Kidney (tissue), 10 donors: ENCODE measurements at regions not wholly inside any gene's neighbourhood (a gene's known extent, or its start where the extent isn't known, plus 50 kb on each side); places are given as distances from the start of the nearest gene placed in this dataset.
"Not testable (repeated sequence)": the region's sequence is repeated elsewhere in the genome, so short reads cannot be mapped to it uniquely, and the experiment has no call there.

Experiments used
- DNase-seq, 5 donors: peaks; one replicate each; pipeline ENCODE4 v3.0.0-alpha.2; 2013 to 2020
- FAIRE-seq: peaks from 2 replicates; lab custom pipeline; 2012; peaks lifted over from hg19 to GRCh38; lab: Jason Lieb, UNC
- H3K27ac ChIP-seq, 2 donors: one replicate each; pipeline ENCODE4 v1.7.0; 2013; ENCODE audit warnings: low read depth in 2 of 2, low read length in 2 of 2, inconsistent platforms in 1 of 2
- H3K27me3 ChIP-seq: one replicate; pipeline ENCODE4 v1.7.1; 2013; ENCODE audit warnings: low read length, inconsistent platforms; ENCODE audit not compliant: control insufficient read depth, insufficient read depth
- H3K36me3 ChIP-seq, 3 donors: one replicate each; pipeline versions ENCODE4 v1.7.0 to v1.7.1; 2013; ENCODE audit warnings: low read length in 3 of 3, control low read depth in 1 of 3, inconsistent platforms in 1 of 3; ENCODE audit not compliant: insufficient read depth in 3 of 3, control insufficient read depth in 2 of 3
- H3K4me1 ChIP-seq, 3 donors: one replicate each; pipeline versions ENCODE4 v1.7.0 to v1.7.1; 2013; ENCODE audit warnings: low read length in 3 of 3, inconsistent platforms in 1 of 3, low read depth in 1 of 3; ENCODE audit not compliant: control insufficient read depth in 2 of 3, insufficient read depth in 2 of 3
- H3K4me3 ChIP-seq, 3 donors: one replicate each; pipeline versions ENCODE4 v1.7.0 to v1.8.1; 2013; ENCODE audit warnings: low read length in 3 of 3, control low read depth in 1 of 3, inconsistent platforms in 1 of 3
- H3K9ac ChIP-seq, 3 donors: one replicate each; pipeline versions ENCODE4 v1.7.0 to v1.7.1; 2013; ENCODE audit warnings: low read length in 3 of 3, control low read depth in 1 of 3, inconsistent platforms in 1 of 3
- H3K9me3 ChIP-seq, 3 donors: one replicate each; pipeline versions ENCODE4 v1.7.0 to v1.7.1; 2013; ENCODE audit warnings: low read length in 3 of 3, control low read depth in 1 of 3, inconsistent platforms in 1 of 3; ENCODE audit not compliant: control insufficient read depth in 2 of 3, insufficient read depth in 1 of 3
- intact Hi-C: fragments of 100-400 bp; cut with DNase I; formaldehyde crosslinking; loops from one replicate; pipeline ENCODE4 v1.11.1; 2022
- donor health status: control.
- donor health status: control.
- donor health status: DM: yes; HTN: yes; CAD: no.
- donor health status: Normal renal cell carcinoma (clear cell type).

DNA sequence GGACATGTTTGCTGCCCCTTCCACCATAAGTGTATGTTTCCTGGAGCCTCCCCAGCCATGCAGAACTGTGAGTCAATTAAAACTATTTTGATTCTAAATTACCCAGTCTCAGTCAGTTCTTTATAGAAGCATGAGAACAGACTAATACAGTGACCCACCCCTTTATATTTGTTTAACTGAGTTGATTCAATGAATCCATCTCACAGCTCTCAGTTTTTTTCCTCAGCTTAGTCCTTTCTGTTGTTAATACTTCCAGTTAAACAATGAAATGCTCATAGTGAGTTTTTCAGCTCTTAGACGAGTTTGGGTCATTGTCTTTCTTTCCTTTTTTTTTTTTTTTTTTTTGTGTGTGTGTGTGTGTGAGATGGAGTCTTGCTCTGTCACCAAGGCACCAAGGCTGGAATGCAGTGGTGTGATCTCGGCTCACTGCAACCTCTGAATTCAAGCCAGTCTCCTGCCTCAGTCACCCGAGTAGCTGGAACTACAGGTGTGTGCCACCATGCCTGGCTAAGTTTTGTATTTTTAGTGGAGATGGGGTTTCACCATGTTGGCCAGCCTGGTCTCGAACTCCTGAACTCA is 627.4 kb downstream of the SPATA31A7 start:
- FAIRE-seq, H3K9ac ChIP-seq, H3K4me1 ChIP-seq, H3K4me3 ChIP-seq, DNase-seq, H3K36me3 ChIP-seq, H3K9me3 ChIP-seq, H3K27me3 ChIP-seq, intact Hi-C loops, H3K27ac ChIP-seq: not testable (repeated sequence)

DNA sequence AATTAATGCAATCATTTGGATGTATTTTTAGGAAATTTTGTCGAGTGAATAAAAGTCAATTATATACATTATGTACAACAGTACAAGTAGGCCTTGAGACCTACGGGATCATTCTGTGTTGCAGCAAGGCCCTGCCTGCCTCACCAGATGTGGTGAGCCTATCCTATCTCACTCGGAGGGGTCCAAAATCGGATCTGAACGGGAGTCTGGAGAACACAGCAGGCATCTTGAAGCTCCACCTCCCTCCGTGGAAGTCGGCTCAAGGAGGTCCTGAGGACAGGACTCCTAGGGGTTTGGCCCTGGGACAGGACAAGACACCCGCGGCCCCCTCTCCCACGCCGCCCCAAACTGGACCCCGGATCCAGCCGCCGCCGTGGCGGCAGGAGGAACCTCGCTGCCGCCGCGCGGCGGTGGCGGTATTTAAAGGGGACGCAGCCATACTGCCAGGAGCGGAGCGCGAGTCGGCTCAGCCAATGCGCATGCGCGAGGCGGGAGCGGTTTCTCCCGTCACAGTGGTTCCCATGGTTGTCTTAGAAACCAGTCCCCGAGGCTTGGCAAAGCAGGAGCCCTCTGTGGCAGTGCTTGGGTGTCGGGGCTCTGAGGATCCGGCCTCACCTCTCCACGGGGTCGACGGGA is 663.9 kb downstream of the SPATA31A7 start:
- H3K4me3 ChIP-seq, H3K36me3 ChIP-seq, H3K4me1 ChIP-seq, intact Hi-C loops, H3K27me3 ChIP-seq, FAIRE-seq, H3K27ac ChIP-seq, H3K9ac ChIP-seq, H3K9me3 ChIP-seq: not testable (repeated sequence)
- DNase-seq, result peak in 1 of 5 donors; percentile 96

DNA sequence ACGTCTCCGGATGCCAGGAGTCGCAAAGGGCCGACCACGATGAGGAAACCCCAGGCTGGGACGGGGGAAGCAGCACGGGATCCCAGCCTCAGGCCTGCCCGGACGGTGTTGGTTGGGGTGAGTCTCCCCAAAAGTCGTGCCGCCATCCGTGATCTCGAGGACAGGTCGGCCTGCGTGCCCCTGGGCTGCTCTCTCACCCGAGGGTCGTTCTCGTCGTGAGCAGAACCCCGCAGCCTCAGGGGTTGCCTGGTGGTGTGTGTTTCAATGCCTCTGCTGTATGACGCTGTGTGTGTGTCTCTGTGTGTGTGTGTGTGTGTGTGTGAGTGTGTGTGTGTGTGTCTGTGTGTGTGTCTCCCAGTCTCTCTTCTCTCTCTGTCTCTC is 664.4 kb downstream of the SPATA31A7 start:
- H3K4me3 ChIP-seq, H3K9me3 ChIP-seq, H3K27ac ChIP-seq, H3K4me1 ChIP-seq, H3K9ac ChIP-seq, H3K36me3 ChIP-seq, FAIRE-seq, intact Hi-C loops, H3K27me3 ChIP-seq: not testable (repeated sequence)
- peak in 1 of 5 donors; percentile 35 for DNase-seq

DNA sequence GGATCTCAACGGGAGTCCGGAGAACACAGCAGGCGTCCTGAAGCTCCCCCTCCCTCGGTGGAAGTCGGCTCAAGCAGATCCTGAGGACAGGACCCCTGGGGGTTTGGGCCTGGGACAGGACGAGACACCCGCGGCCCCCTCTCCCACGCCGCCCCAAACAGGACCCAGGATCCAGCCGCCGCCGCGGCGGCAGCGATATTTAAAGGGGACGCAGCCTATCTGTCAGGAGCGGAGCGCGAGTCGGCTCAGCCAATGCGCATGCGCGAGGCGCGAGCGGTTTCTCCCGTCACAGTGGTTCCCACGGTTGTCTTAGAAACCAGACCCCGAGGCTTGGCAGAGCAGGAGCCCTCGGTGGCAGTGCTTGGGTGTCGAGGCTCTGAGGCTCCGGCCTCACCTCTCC is 666.4 kb downstream of the SPATA31A7 start:
- H3K4me3 ChIP-seq, H3K27ac ChIP-seq, H3K36me3 ChIP-seq, DNase-seq, FAIRE-seq, H3K4me1 ChIP-seq, H3K9me3 ChIP-seq, H3K9ac ChIP-seq, H3K27me3 ChIP-seq, intact Hi-C loops: not testable (repeated sequence)

DNA sequence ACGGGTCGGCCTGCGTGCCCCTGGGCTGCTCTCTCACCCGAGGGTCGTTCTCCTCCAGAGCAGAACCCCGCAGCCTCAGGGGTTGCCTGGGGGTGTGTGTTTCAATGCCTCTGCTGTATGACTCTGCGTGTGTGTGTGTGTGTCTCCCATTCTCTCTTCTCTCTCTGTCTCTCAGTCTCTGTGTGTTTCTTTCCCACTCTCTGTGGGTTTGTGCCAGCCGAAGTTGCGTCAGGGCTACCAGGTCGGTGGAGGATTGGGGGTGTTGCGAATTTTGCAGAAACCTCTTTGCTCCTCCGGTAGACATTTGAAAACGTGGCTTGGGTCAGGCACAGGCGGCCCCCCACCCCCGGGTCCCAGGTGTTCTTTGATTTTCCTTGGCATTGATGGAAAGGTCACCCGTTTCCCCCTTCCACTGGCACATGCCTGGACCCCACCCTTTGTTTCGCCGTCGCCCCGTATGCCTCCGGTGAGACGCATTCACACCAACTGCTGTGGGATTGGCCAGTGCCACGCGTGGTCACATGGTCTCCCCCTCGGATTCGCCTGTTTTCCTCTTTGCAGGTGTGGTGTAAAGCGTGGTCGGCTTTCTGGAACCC is 667.1 kb downstream of the SPATA31A7 start:
- H3K27me3 ChIP-seq, intact Hi-C loops, H3K4me3 ChIP-seq, H3K27ac ChIP-seq, H3K9ac ChIP-seq, H3K9me3 ChIP-seq, H3K4me1 ChIP-seq, FAIRE-seq, H3K36me3 ChIP-seq: not testable (repeated sequence)
- peak in 1 of 5 donors; percentile 10 for DNase-seq

DNA sequence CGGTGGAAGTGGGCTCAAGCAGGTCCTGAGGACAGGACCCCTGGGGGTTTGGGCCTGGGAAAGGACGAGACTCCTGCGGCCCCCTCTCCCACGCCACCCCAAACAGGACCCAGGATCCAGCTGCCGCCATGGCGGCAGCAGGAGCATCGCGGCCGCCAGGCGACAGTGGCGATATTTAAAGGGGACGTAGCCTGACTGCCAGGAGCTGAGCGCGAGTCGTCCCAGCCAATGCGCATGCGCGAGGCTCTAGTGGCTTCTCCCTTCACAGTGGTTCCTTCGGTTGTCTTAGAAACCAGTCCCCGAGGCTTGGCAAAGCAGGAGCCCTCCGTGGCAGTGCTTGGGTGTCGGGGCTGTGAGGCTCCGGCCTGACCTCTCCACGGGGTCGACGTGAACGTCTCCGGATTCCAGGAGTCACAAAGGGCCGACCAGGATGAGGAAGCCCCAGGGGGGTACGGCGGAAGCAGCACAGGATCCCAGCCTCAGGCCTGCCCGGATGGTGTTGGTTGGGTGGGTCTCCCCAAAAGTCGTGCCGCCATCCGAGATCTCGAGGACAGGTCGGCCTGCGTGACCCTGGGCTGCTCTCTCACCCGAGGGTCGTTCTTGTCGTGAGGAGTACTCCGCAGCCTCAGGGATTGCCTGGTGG is 668.0 kb downstream of the SPATA31A7 start:
- FAIRE-seq, H3K4me3 ChIP-seq, H3K9me3 ChIP-seq, intact Hi-C loops, H3K4me1 ChIP-seq, H3K27me3 ChIP-seq, H3K27ac ChIP-seq, H3K9ac ChIP-seq, DNase-seq, H3K36me3 ChIP-seq: not testable (repeated sequence)

DNA sequence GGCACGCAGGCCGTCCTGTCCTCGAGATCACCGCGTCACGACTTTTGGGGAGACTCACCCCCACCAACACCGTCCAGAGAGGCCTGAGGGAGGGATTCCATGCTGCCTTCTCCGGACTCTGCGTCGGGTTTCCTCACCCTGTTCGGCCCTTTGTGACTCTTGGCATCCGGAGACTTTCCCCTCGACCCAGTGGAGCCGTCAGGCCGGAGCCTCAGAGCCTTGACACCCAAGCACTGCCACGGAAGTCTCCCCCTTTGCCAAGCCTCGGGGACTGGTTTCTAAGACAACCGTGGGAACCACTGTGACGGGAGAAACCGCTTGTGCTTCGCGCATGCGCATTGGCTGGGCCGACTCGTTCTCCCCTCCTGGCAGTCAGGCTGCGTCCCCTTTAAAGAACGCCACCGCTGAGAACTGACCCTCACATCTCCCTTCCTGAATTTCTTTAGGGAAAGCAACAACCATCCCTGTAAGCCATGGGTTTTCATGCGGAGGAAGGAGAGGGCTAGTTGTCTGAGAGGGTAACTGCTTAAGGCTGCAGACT is 672.7 kb downstream of the SPATA31A7 start:
- H3K4me3 ChIP-seq, H3K27ac ChIP-seq, H3K36me3 ChIP-seq, FAIRE-seq, intact Hi-C loops, H3K27me3 ChIP-seq, H3K9ac ChIP-seq, H3K9me3 ChIP-seq, H3K4me1 ChIP-seq: not testable (repeated sequence)
- DNase-seq, result peak in 1 of 5 donors; percentile 96

DNA sequence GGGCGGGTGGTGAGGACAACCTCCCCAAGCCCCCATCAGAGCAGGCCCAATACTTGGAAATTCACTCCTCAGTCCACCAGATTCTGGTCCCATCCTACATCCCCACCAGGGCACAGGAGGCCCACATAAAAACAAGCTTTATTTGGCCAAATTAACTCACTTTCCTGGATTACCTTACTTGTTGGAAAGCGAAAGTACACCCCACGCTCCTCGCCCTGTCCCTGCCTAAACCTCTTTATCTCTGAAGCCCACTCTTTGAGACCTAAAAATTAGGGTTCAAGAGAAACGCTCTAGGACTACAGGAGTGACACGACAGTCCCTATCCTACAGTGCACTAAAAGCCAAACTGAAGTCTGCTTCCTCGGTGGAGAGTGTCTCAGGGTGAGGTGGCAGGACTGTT is 674.6 kb downstream of the SPATA31A7 start:
- H3K9ac ChIP-seq, H3K9me3 ChIP-seq, H3K27ac ChIP-seq, H3K4me3 ChIP-seq, intact Hi-C loops, H3K4me1 ChIP-seq, H3K36me3 ChIP-seq, H3K27me3 ChIP-seq, FAIRE-seq: not testable (repeated sequence)
- DNase-seq, result peak in 1 of 5 donors; percentile 14
